SK-N-SH (cell line): ENCODE measurements at regions not wholly inside any gene's neighbourhood (a gene's known extent, or its start where the extent isn't known, plus 50 kb on each side); places are given as distances from the start of the nearest gene placed in this dataset.

Experiments
- CTCF ChIA-PET: fragments of 300-600, 350-600 bp; formaldehyde crosslinking; extraction: SDS; loops from one replicate; lab custom pipeline; 2021; lab: Yijun Ruan, JAX
- POLR2A ChIA-PET: fragments of 350-600 bp; sonication (Branson Sonifier 250); formaldehyde crosslinking; extraction: SDS; loops from one replicate; lab custom pipeline; 2020; ENCODE audit warnings: antibody characterized with exemption, inconsistent platforms; lab: Yijun Ruan, JAX
- DNase-seq: peaks from one replicate; pipeline ENCODE4 v3.0.0; 2012
- H2AFZ ChIP-seq: fragments of 200-600 bp; sonication (generic); 2 replicates; pipeline ENCODE4 v1.8.1; 2016; ENCODE audit warnings: antibody characterized with exemption, mild to moderate bottlenecking, low read depth
- H3F3A ChIP-seq: fragments of 200-600 bp; sonication (generic); replicated peaks from 2 replicates; pipeline ENCODE3; 2016; ENCODE audit warnings: antibody characterized with exemption, mild to moderate bottlenecking; ENCODE audit not compliant: insufficient read depth
- H3K27ac ChIP-seq, 2 experiments: fragments of 200-500 bp in 1 of 2; fragments of 200-600 bp in 1 of 2; sonication (Bioruptor generic) in 1 of 2; sonication (generic), shearing (Covaris generic) in 1 of 2; 2 replicates each; pipeline versions ENCODE4 v1.5.1 to v1.6.1; 2014 to 2016; ENCODE audit warnings: low read depth in 2 of 2, inconsistent platforms in 1 of 2, low read length in 1 of 2, mild to moderate bottlenecking in 1 of 2, mixed read lengths in 1 of 2
- H3K27me3 ChIP-seq: fragments of 200-600 bp; sonication (generic), shearing (Covaris generic); 2 replicates; pipeline ENCODE4 v1.6.1; 2016; ENCODE audit warnings: mixed run types; ENCODE audit not compliant: insufficient read depth
- H3K36me3 ChIP-seq, 2 experiments: fragments of 200-500 bp in 1 of 2; fragments of 200-600 bp in 1 of 2; sonication (Bioruptor generic) in 1 of 2; sonication (generic) in 1 of 2; replicated peaks in 1 of 2; 2 replicates each; pipeline versions ENCODE3 to v1.5.1; 2014 to 2016; ENCODE audit warnings: low read length in 1 of 2, mild to moderate bottlenecking in 1 of 2; ENCODE audit not compliant: insufficient read depth in 2 of 2, control insufficient read depth in 1 of 2
- H3K4me1 ChIP-seq, 2 experiments: fragments of 200-500 bp in 1 of 2; fragments of 200-600 bp in 1 of 2; sonication (Bioruptor generic) in 1 of 2; sonication (generic), shearing (Covaris generic) in 1 of 2; 2 replicates each; pipeline versions ENCODE4 v1.5.1 to v1.6.1; 2014 to 2016; ENCODE audit warnings: low read depth in 1 of 2, low read length in 1 of 2, mixed run types in 1 of 2; ENCODE audit not compliant: insufficient read depth in 2 of 2, control insufficient read depth in 1 of 2
- H3K4me2 ChIP-seq: fragments of 200-600 bp; sonication (generic), shearing (Covaris generic); 2 replicates; pipeline ENCODE4 v1.6.1; 2017; ENCODE audit warnings: mixed run types
- H3K4me3 ChIP-seq, 2 experiments: fragments of 200-500 bp in 1 of 2; fragments of 200-600 bp in 1 of 2; sonication (Bioruptor generic) in 1 of 2; sonication (generic), shearing (Covaris generic) in 1 of 2; 2 replicates each; pipeline versions ENCODE4 v1.5.1 to v1.8.1; 2014 to 2016; ENCODE audit warnings: low read depth in 2 of 2, inconsistent platforms in 1 of 2, low read length in 1 of 2, mild to moderate bottlenecking in 1 of 2, mixed read lengths in 1 of 2, moderate library complexity in 1 of 2
- H3K79me2 ChIP-seq: fragments of 200-600 bp; sonication (generic); 2 replicates; pipeline ENCODE4 v1.8.1; 2017; ENCODE audit warnings: mild to moderate bottlenecking; ENCODE audit not compliant: insufficient read depth
- H3K9ac ChIP-seq: fragments of 200-600 bp; sonication (generic); 2 replicates; pipeline ENCODE4 v1.6.1; 2017; ENCODE audit warnings: mixed run types
- H3K9me2 ChIP-seq: fragments of 200-600 bp; sonication (generic); 2 replicates; pipeline ENCODE4 v1.6.1; 2017; ENCODE audit warnings: mixed run types
- H3K9me3 ChIP-seq: fragments of 200-600 bp; sonication (generic); 2 replicates; pipeline ENCODE4 v1.6.1; 2017; ENCODE audit warnings: mixed run types, mild to moderate bottlenecking, moderate library complexity
- H4K20me1 ChIP-seq: fragments of 200-600 bp; sonication (generic); 2 replicates; pipeline ENCODE4 v1.6.1; 2017; ENCODE audit warnings: mild to moderate bottlenecking, mixed run types; ENCODE audit not compliant: insufficient read depth
- CHD2 ChIP-seq: fragments of 150-350 bp; IDR thresholded peaks from 2 replicates; pipeline ENCODE4 v1.6.1; 2018; ENCODE audit warnings: low read length; ENCODE audit not compliant: partially characterized antibody
- CTCF ChIP-seq: fragments of 200-600 bp; sonication (generic); IDR thresholded peaks from 2 replicates; pipeline ENCODE4 v1.6.1; 2017; ENCODE audit warnings: antibody characterized with exemption, mild to moderate bottlenecking, moderate library complexity
- ELF1 ChIP-seq: IDR thresholded peaks from 2 replicates; pipeline ENCODE4 v1.4.0; 2012
- FOSL2 ChIP-seq: IDR thresholded peaks from 2 replicates; pipeline ENCODE4 v1.4.0; 2012; ENCODE audit warnings: low read depth, mild to moderate bottlenecking, moderate library complexity, borderline replicate concordance
- FOXJ3 ChIP-seq: sonication (generic); formaldehyde crosslinking; IDR thresholded peaks from 2 replicates; pipeline ENCODE4 v1.5.1; 2020; ENCODE audit warnings: mild to moderate bottlenecking, missing genetic modification reagents
- FOXM1 ChIP-seq: IDR thresholded peaks from 2 replicates; pipeline ENCODE4 v1.4.0; 2012; ENCODE audit warnings: low read depth, mild to moderate bottlenecking
- GABPA ChIP-seq: IDR thresholded peaks from 2 replicates; pipeline ENCODE4 v1.4.0; 2012; ENCODE audit warnings: low read depth, mild to moderate bottlenecking
- JUND ChIP-seq: IDR thresholded peaks from 2 replicates; pipeline ENCODE4 v1.4.0; 2012
- MEF2A ChIP-seq: IDR thresholded peaks from 2 replicates; pipeline ENCODE4 v1.4.0; 2012; ENCODE audit warnings: low read depth, borderline replicate concordance
- MXI1 ChIP-seq: IDR thresholded peaks from 2 replicates; pipeline ENCODE4 v1.6.1; 2012; ENCODE audit warnings: mild to moderate bottlenecking, low read depth, low read length, improper control_type of control experiment
- NFIC ChIP-seq: IDR thresholded peaks from 2 replicates; pipeline ENCODE4 v1.4.0; 2012; ENCODE audit warnings: borderline replicate concordance
- POLR2AphosphoS5 ChIP-seq: IDR thresholded peaks from 2 replicates; pipeline ENCODE4 v1.6.1; 2012; ENCODE audit warnings: low read depth, low read length
- RAD21 ChIP-seq: IDR thresholded peaks from 2 replicates; pipeline ENCODE4 v1.6.1; 2012; ENCODE audit warnings: mild to moderate bottlenecking, low read length
- REST ChIP-seq: IDR thresholded peaks from 2 replicates; pipeline ENCODE4 v1.6.1; 2012; ENCODE audit warnings: mild to moderate bottlenecking, low read depth, low read length, moderate library complexity
- RXRA ChIP-seq: IDR thresholded peaks from 2 replicates; pipeline ENCODE4 v1.4.0; 2012; ENCODE audit warnings: low read depth, mild to moderate bottlenecking, borderline replicate concordance
- SIN3A ChIP-seq: IDR thresholded peaks from 2 replicates; pipeline ENCODE4 v1.6.1; 2012; ENCODE audit warnings: low read depth, mild to moderate bottlenecking, low read length, moderate library complexity, borderline replicate concordance
- SMC3 ChIP-seq: IDR thresholded peaks from 2 replicates; pipeline ENCODE4 v1.6.1; 2012; ENCODE audit warnings: low read depth, low read length, improper control_type of control experiment
- TCF12 ChIP-seq: IDR thresholded peaks from 2 replicates; pipeline ENCODE4 v1.4.0; 2012
- TEAD4 ChIP-seq: IDR thresholded peaks from 2 replicates; pipeline ENCODE4 v1.4.0; 2012; ENCODE audit warnings: mild to moderate bottlenecking, borderline replicate concordance; ENCODE audit not compliant: insufficient read depth
- USF1 ChIP-seq: IDR thresholded peaks from 2 replicates; pipeline ENCODE4 v1.4.0; 2012; ENCODE audit warnings: low read depth, borderline replicate concordance
- YY1 ChIP-seq: IDR thresholded peaks from 2 replicates; pipeline ENCODE4 v1.4.0; 2012; ENCODE audit warnings: low read depth, mild to moderate bottlenecking

- H3F3A ChIP-seq, result no peaks in the 10 kb centered on the region
- H3K27ac ChIP-seq, result no peak overlapping the region
- H3K9me3 ChIP-seq, result no peaks in the 10 kb centered on the region
- no peaks in the 10 kb centered on the region for H3K4me1 ChIP-seq
- H3K27me3 ChIP-seq, result no peaks in the 10 kb centered on the region; the same call in 1 of the 2 replicates
- H3K9ac ChIP-seq, result no peak overlapping the region
- ChIA-PET CTCF (no interaction called here), POLR2A (no interaction called here)
- no peaks in the 10 kb centered on the region for H3K79me2 ChIP-seq
- no peak overlapping the region for H2AFZ ChIP-seq
- no peaks in the 10 kb centered on the region for H4K20me1 ChIP-seq
- no peak overlapping the region for H3K4me3 ChIP-seq
- no peaks in the 10 kb centered on the region for H3K36me3 ChIP-seq
- DNase-seq, result no peak
- no peak overlapping the region for H3K4me2 ChIP-seq
- no peak for TF ChIP-seq RAD21
- no peak for TF ChIP-seq CHD2
- no peak for TF ChIP-seq SIN3A
- no peak for TF ChIP-seq GABPA
- TF ChIP-seq JUND, result no peak
- TF ChIP-seq RXRA, result no peak
- no peak for TF ChIP-seq FOXM1
- TF ChIP-seq CTCF, result no peak
- no peak for TF ChIP-seq USF1
- no peak for TF ChIP-seq REST
- TF ChIP-seq YY1, result no peak
- TF ChIP-seq NFIC, result no peak
- no peak for TF ChIP-seq TCF12
- TF ChIP-seq ELF1, result no peak
- no peak for TF ChIP-seq MXI1
- no peak for TF ChIP-seq FOXJ3 (CRISPR knock-in tag)
- H3K9me2 ChIP-seq, result no peaks in the 10 kb centered on the region
These were observed 373.6 kb upstream of the FLRT2 start for GRCh38 chr14:85156319-85156718.

GRCh38 chr14:85159726-85160125, 370.2 kb upstream of the FLRT2 start:
- no peaks in the 10 kb centered on the region for H3K36me3 ChIP-seq
- CTCF ChIA-PET, result no interaction called here
- TF ChIP-seq MEF2A, result no peak
- TF ChIP-seq ELF1, result no peak
- TF ChIP-seq RXRA, result no peak
- no peak for TF ChIP-seq TEAD4
- TF ChIP-seq FOSL2, result no peak
- TF ChIP-seq SMC3, result no peak
- TF ChIP-seq FOXM1, result no peak
- TF ChIP-seq RAD21, result no peak
- no peak for TF ChIP-seq NFIC
- TF ChIP-seq REST, result no peak
- TF ChIP-seq POLR2AphosphoS5, result no peak
- TF ChIP-seq TCF12, result no peak
- TF ChIP-seq MXI1, result no peak
- TF ChIP-seq GABPA, result no peak

More at GRCh38 chr14:85159726-85160125, 370.2 kb upstream of the FLRT2 start:
- H3K9me3 ChIP-seq, result no peaks in the 10 kb centered on the region
- H3K9ac ChIP-seq, result no peak overlapping the region
- H3K4me3 ChIP-seq, result no peak overlapping the region
- POLR2A ChIA-PET, result no interaction called here
- H3K9me2 ChIP-seq, result no peaks in the 10 kb centered on the region
- no peak overlapping the region for H3K27ac ChIP-seq
- no peak overlapping the region for H3K4me2 ChIP-seq
- no peaks in the 10 kb centered on the region for H3F3A ChIP-seq
- H4K20me1 ChIP-seq, result no peaks in the 10 kb centered on the region
- no peak overlapping the region for H2AFZ ChIP-seq
- no peak for DNase-seq
- no peaks in the 10 kb centered on the region for H3K79me2 ChIP-seq
- H3K4me1 ChIP-seq, result no peaks in the 10 kb centered on the region
- no peaks in the 10 kb centered on the region; the same call in 1 of the 2 replicates for H3K27me3 ChIP-seq
